A549 (cell line): ENCODE measurements at regions not wholly inside any gene's neighbourhood (a gene's known extent, or its start where the extent isn't known, plus 50 kb on each side); places are given as distances from the start of the nearest gene placed in this dataset.

ENCODE experiments used
- ATAC-seq, 2 experiments: fragments of 200-7000 bp in 1 of 2; fragments of >200 bp in 1 of 2; cut with Nextera tagmentation in 1 of 2; cut with Tn5 transposase in 1 of 2; 3 replicates each; pipeline versions ENCODE4 v1.8.0 to v1.9.1; 2018 to 2020; ENCODE audit warnings: mild to moderate bottlenecking in 1 of 2, moderate library complexity in 1 of 2
- CTCF ChIA-PET: fragments of 300-600 bp; sonication (Branson Sonifier 250); formaldehyde crosslinking; extraction: SDS; loops from one replicate; lab custom pipeline; 2021; ENCODE audit warnings: antibody characterized with exemption, inconsistent platforms; lab: Yijun Ruan, JAX
- POLR2A ChIA-PET: fragments of 350-600 bp; formaldehyde crosslinking; extraction: SDS; loops from one replicate; lab custom pipeline; 2021; ENCODE audit warnings: antibody characterized with exemption, inconsistent platforms; lab: Yijun Ruan, JAX
- DNase-seq, 2 experiments: peaks; one replicate each; pipeline versions ENCODE4 v3.0.0 to v3.0.0-alpha.2; 2011 to 2016; ENCODE audit warnings: low read depth in 1 of 2, low spot score in 1 of 2
- FAIRE-seq: peaks from 2 replicates; lab custom pipeline; 2011; peaks lifted over from hg19 to GRCh38; lab: Jason Lieb, UNC
- H3K27ac ChIP-seq, 2 experiments: fragments of >200 bp; sonication (Bioruptor Twin); formaldehyde crosslinking; 3 replicates each; pipeline ENCODE4 v1.5.1; 2016 to 2017
- H3K4me1 ChIP-seq: fragments of >200 bp; sonication (Bioruptor Twin); formaldehyde crosslinking; 3 replicates; pipeline ENCODE4 v1.6.1; 2016
- H3K4me2 ChIP-seq: fragments of >200 bp; sonication (Bioruptor Twin); formaldehyde crosslinking; 3 replicates; pipeline ENCODE4 v1.6.1; 2016
- H3K4me3 ChIP-seq: fragments of >200 bp; sonication (Bioruptor Twin); formaldehyde crosslinking; 3 replicates; pipeline ENCODE4 v1.5.1; 2016
- H3K9me3 ChIP-seq: fragments of >200 bp; sonication (Bioruptor Twin); formaldehyde crosslinking; 3 replicates; pipeline ENCODE4 v1.6.1; 2016
- EHF ChIP-seq: fragments of 250-450 bp; sonication (Bioruptor Pico); IDR thresholded peaks from 2 replicates; pipeline ENCODE4 v1.5.0; 2020; ENCODE audit warnings: mild to moderate bottlenecking
- EHMT2 ChIP-seq: fragments of 200-600 bp; sonication (generic); IDR thresholded peaks from 2 replicates; pipeline ENCODE4 v1.6.1; 2016; ENCODE audit warnings: antibody characterized with exemption, low read depth, mild to moderate bottlenecking, moderate library complexity
- FOSB ChIP-seq: fragments of 250-450 bp; sonication (Bioruptor Pico); IDR thresholded peaks from 2 replicates; pipeline ENCODE4 v1.5.0; 2020; ENCODE audit warnings: mild to moderate bottlenecking, moderate library complexity
- FOSL2 ChIP-seq, 2 experiments: fragments of 450-650 bp in 1 of 2; fragments of >200 bp in 1 of 2; sonication (Bioruptor Twin) in 1 of 2; formaldehyde crosslinking; IDR thresholded peaks; 2 replicates each; pipeline versions ENCODE4 v1.5.0 to v1.6.1; 2016 to 2020; ENCODE audit warnings: mild to moderate bottlenecking in 1 of 2, moderate library complexity in 1 of 2
- FOXS1 ChIP-seq: fragments of 250-450 bp; sonication (Bioruptor Pico); IDR thresholded peaks from 2 replicates; pipeline ENCODE4 v1.5.0; 2020; ENCODE audit warnings: mild to moderate bottlenecking, moderate library complexity
- GATA3 ChIP-seq: IDR thresholded peaks from 2 replicates; pipeline ENCODE4 v1.6.1; 2012; ENCODE audit warnings: borderline replicate concordance
- HDAC2 ChIP-seq: fragments of 200-600 bp; sonication (generic); IDR thresholded peaks from 2 replicates; pipeline ENCODE4 v1.6.1; 2016
- HEYL ChIP-seq: fragments of 250-450 bp; sonication (Bioruptor Pico); IDR thresholded peaks from 2 replicates; pipeline ENCODE4 v1.8.0; 2021; ENCODE audit warnings: mild to moderate bottlenecking, moderate library complexity
- JUN ChIP-seq, 2 experiments: fragments of >200 bp; sonication (Bioruptor Twin); formaldehyde crosslinking; IDR thresholded peaks; 2 replicates in 1 of 2; 3 replicates in 1 of 2; pipeline ENCODE4 v1.6.1; 2016 to 2017
- JUNB ChIP-seq: fragments of >200 bp; sonication (Bioruptor Twin); formaldehyde crosslinking; IDR thresholded peaks from 2 replicates; pipeline ENCODE4 v1.6.1; 2016
- KDM5A ChIP-seq: fragments of 200-600 bp; sonication (generic); IDR thresholded peaks from 2 replicates; pipeline ENCODE4 v1.6.1; 2016; ENCODE audit warnings: antibody characterized with exemption, mild to moderate bottlenecking
- MAFK ChIP-seq: fragments of 450-650 bp; IDR thresholded peaks from 2 replicates; pipeline ENCODE4 v1.6.1; 2014; ENCODE audit not compliant: partially characterized antibody
- MAX ChIP-seq: IDR thresholded peaks from 2 replicates; pipeline ENCODE4 v1.6.1; 2012
- NFE2L2 ChIP-seq: fragments of 150-350 bp; conservative IDR thresholded peaks from 2 replicates; pipeline ENCODE4 v1.6.1; 2014; ENCODE audit warnings: low read length
- NPAS2 ChIP-seq: fragments of 250-450 bp; sonication (Bioruptor Pico); IDR thresholded peaks from 2 replicates; pipeline ENCODE4 v1.8.0; 2022; ENCODE audit warnings: mild to moderate bottlenecking, moderate library complexity, borderline replicate concordance
- PHF8 ChIP-seq: fragments of 200-600 bp; sonication (generic); IDR thresholded peaks from 2 replicates; pipeline ENCODE4 v1.6.1; 2016; ENCODE audit warnings: low read depth, mild to moderate bottlenecking, antibody characterized with exemption, moderate library complexity, borderline replicate concordance
- POLR2A ChIP-seq: IDR thresholded peaks from 2 replicates; pipeline ENCODE4 v1.6.1; 2012; ENCODE audit warnings: mild to moderate bottlenecking, low read length
- POLR2AphosphoS2 ChIP-seq: conservative IDR thresholded peaks from 2 replicates; pipeline ENCODE4 v1.6.1; 2012; ENCODE audit warnings: low read length, improper control_type of control experiment, inconsistent platforms
- RAD21 ChIP-seq, 2 experiments: fragments of >200 bp in 1 of 2; sonication (Bioruptor Twin) in 1 of 2; formaldehyde crosslinking in 1 of 2; IDR thresholded peaks in 1 of 2; conservative IDR thresholded peaks in 1 of 2; 2 replicates in 1 of 2; 3 replicates in 1 of 2; pipeline ENCODE4 v1.6.1; 2012 to 2018; ENCODE audit warnings: inconsistent platforms in 1 of 2
- RARB ChIP-seq: fragments of 250-450 bp; sonication (Bioruptor Pico); IDR thresholded peaks from 2 replicates; pipeline ENCODE4 v1.8.0; 2021; ENCODE audit warnings: mild to moderate bottlenecking, moderate library complexity
- RCOR1 ChIP-seq: fragments of 150-350 bp; IDR thresholded peaks from 2 replicates; pipeline ENCODE4 v1.6.1; 2014; ENCODE audit warnings: antibody characterized with exemption, low read length, low read depth
- REST ChIP-seq: fragments of 200-600 bp; sonication (generic); IDR thresholded peaks from 2 replicates; pipeline ENCODE4 v1.6.1; 2016; ENCODE audit warnings: antibody characterized with exemption, mild to moderate bottlenecking, moderate library complexity
- SMC3 ChIP-seq: fragments of >200 bp; sonication (Bioruptor Twin); formaldehyde crosslinking; IDR thresholded peaks from 3 replicates; pipeline ENCODE4 v1.6.1; 2018; ENCODE audit warnings: inconsistent platforms
- TFCP2L1 ChIP-seq: fragments of 250-450 bp; sonication (Bioruptor Pico); IDR thresholded peaks from 2 replicates; pipeline ENCODE4 v1.5.0; 2021; ENCODE audit warnings: mild to moderate bottlenecking
- TP53 ChIP-seq: fragments of 250-450 bp; sonication (Bioruptor Pico); IDR thresholded peaks from 2 replicates; pipeline ENCODE4 v1.5.0; 2021; ENCODE audit warnings: mild to moderate bottlenecking, moderate library complexity
- ZC3H11A ChIP-seq: fragments of 450-650 bp; IDR thresholded peaks from 2 replicates; pipeline ENCODE4 v1.6.1; 2014; ENCODE audit warnings: antibody characterized with exemption, mild to moderate bottlenecking
- WGBS: methylation state at CpG from one replicate; pipeline ENCODE4 v1.1.6; 2017; ENCODE audit errors: missing lambda C conversion rate; 5-methylcytosine and 5-hydroxymethylcytosine counted together
- TF ChIP-seq, protein P1 (sequence below): IDR thresholded peaks from 2 replicates; pipeline ENCODE4 v1.6.1; 2012; ENCODE audit warnings: low read depth, borderline replicate concordance
- TF ChIP-seq, protein P2 (sequence below): fragments of >200 bp; sonication (Bioruptor Twin); formaldehyde crosslinking; IDR thresholded peaks from 2 replicates; pipeline ENCODE4 v1.6.1; 2016

DNA sequence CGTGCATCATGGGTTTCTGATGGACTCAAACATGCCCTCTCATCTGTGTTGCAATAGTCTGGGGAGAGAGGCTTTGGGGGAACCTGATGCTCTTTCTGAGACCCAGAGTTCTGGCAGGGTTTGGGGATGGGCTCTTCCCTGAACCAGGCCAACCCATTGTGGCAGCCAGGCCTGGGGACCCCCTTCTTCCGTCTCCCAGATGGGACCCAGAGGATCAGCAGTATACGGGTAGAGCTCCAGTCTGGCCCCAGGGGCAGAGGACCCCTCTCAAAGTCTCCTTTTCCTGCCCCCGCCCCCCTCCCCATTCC, 333.7 kb downstream of the DYSF start:
- WGBS: 100% methylated on average over 1 of the region's 4 CpGs
- Histone ChIP-seq H3K4me2 (no peak overlapping the region), H3K4me1 (peaks cover 39% of the 10 kb centered on the region), H3K27ac (peak overlapping the region; percentile 35 to 68; a peak in 2 of 6 replicates), H3K4me3 (no peak overlapping the region), H3K9me3 (no peaks in the 10 kb centered on the region)
- FAIRE-seq (no peak), ATAC-seq (no peak), DNase-seq (no peak)
- TF ChIP-seq NFE2L2 (no peak), JUNB (no peak), FOSL2 (IDR thresholded peaks at IDR 0.05) (no peak), FOSL2 (CRISPR knock-in tag; IDR thresholded peaks at IDR 0.05) (no peak), POLR2AphosphoS2 (no peak), RARB (CRISPR knock-in tag) (no peak), NPAS2 (no peak), EHMT2 (no peak), FOXS1 (CRISPR knock-in tag) (no peak), REST (no peak), KDM5A (no peak), ZC3H11A (no peak), SMC3 (no peak), MAFK (no peak)
- TF ChIP-seq, protein P1, sequence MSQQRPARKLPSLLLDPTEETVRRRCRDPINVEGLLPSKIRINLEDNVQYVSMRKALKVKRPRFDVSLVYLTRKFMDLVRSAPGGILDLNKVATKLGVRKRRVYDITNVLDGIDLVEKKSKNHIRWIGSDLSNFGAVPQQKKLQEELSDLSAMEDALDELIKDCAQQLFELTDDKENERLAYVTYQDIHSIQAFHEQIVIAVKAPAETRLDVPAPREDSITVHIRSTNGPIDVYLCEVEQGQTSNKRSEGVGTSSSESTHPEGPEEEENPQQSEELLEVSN: no peak
- ChIA-PET CTCF (interaction anchor here (1.5 to 17.4 kb wide), 4 partner anchors 8 to 363 kb away, joined by 3 to 222 read pairs (median 10); no protein-coding TSS in a partner anchor), POLR2A (no interaction called here)

- ChIA-PET POLR2A (no interaction called here), CTCF (interaction anchor here (0.5 to 17.4 kb wide), 6 partner anchors 8 to 826 kb away, joined by 3 to 222 read pairs (median 6); no protein-coding TSS in a partner anchor)
These were observed 333.1 kb downstream of the DYSF start for GRCh38 chr2:71786291-71787107.

More at GRCh38 chr2:71786291-71787107, 333.1 kb downstream of the DYSF start:
- no peak for TF ChIP-seq TP53 (CRISPR knock-in tag)
- TF ChIP-seq, protein P2, sequence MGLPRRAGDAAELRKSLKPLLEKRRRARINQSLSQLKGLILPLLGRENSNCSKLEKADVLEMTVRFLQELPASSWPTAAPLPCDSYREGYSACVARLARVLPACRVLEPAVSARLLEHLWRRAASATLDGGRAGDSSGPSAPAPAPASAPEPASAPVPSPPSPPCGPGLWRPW: no peak
- TF ChIP-seq RARB (CRISPR knock-in tag): no peak
- no peak for TF ChIP-seq FOXS1 (CRISPR knock-in tag)
- no peak for TF ChIP-seq KDM5A
- TF ChIP-seq FOSB (CRISPR knock-in tag): no peak
- no peak for TF ChIP-seq MAX
- no peak for TF ChIP-seq GATA3
- no peak for TF ChIP-seq HDAC2
- TF ChIP-seq RCOR1: no peak
- TF ChIP-seq HEYL: no peak
- TF ChIP-seq NPAS2: no peak
- TF ChIP-seq MAFK: no peak
- no peak for TF ChIP-seq JUN (IDR thresholded peaks at IDR 0.05)
- no peak for TF ChIP-seq PHF8
- no peak for TF ChIP-seq TFCP2L1 (CRISPR knock-in tag)
- TF ChIP-seq EHF (CRISPR knock-in tag): no peak
- no peak for TF ChIP-seq RAD21 (conservative IDR thresholded peaks at IDR 0.05 in 1 of 2, IDR thresholded peaks at IDR 0.05 in 1 of 2)
- TF ChIP-seq, protein P1: no peak
- TF ChIP-seq POLR2A: no peak
- ATAC-seq (no peak), DNase-seq (no peak), FAIRE-seq (no peak)
- no peak overlapping the region for H3K4me3 ChIP-seq
- H3K4me1 ChIP-seq: peaks cover 39% of the 10 kb centered on the region
- WGBS: 83% methylated on average over 17 of the region's 17 CpGs
- H3K9me3 ChIP-seq: no peaks in the 10 kb centered on the region
- H3K4me2 ChIP-seq: no peak overlapping the region
- H3K27ac ChIP-seq: peak overlapping the region; percentile 68 to 78; a peak in 3 of 6 replicates
